Kidney epithelial cell (primary cell): ENCODE measurements at regions not wholly inside any gene's neighbourhood (a gene's known extent, or its start where the extent isn't known, plus 50 kb on each side); places are given as distances from the start of the nearest gene placed in this dataset.
"Not testable (repeated sequence)": the region's sequence is repeated elsewhere in the genome, so short reads cannot be mapped to it uniquely, and the experiment has no call there.

Source experiments
- DNase-seq: peaks from one replicate; pipeline ENCODE4 v3.0.0-alpha.2; 2010; ENCODE audit warnings: low read depth
- H3K27me3 ChIP-seq: 2 replicates; pipeline ENCODE4 v1.6.0; 2011; ENCODE audit warnings: low read length; ENCODE audit not compliant: control insufficient read depth, insufficient read depth
- H3K36me3 ChIP-seq: 2 replicates; pipeline ENCODE4 v1.5.1; 2011; ENCODE audit warnings: low read length; ENCODE audit not compliant: control insufficient read depth, insufficient read depth
- H3K4me3 ChIP-seq: 2 replicates; pipeline ENCODE4 v1.5.1; 2011; ENCODE audit warnings: low read depth, mild to moderate bottlenecking, control low read depth, low read length
- TF ChIP-seq, protein P1 (sequence below): IDR thresholded peaks from 2 replicates; pipeline ENCODE4 v1.5.1; 2011; ENCODE audit warnings: mild to moderate bottlenecking, moderate library complexity, low read length, control low read depth, inconsistent platforms; ENCODE audit not compliant: insufficient read depth, poor library complexity, severe bottlenecking

DNA sequence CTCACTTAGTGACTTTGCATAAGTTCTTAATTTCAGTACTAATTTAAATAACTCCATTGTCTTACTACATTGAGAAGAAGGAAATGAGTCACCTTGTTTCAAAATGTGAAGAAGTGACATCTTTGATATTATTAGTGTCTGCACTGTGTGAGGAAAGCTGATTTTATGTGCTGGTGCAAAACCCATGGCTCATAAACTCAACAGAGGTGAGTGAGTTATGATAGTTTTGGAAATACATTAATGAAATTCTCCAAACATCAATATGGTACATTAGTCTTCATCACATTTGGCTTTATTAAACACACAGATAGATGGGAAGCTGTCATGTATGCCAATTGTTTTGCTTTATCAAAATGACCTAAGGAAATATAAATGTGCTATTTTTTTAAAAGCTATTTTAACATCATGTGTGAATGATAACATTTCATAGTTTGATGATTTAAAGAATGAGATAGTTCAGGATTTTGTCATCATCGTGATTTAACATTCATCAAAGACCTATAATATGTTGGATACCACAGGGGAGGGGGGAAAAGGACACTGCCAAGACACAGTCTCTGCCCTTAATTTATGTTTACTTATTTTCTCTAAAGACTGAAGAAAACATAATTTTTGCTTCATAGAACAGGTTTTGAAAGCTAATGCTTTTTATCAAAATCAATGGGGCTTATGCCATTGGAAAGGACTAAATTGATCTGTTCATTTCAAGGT is 902.3 kb upstream of the SLITRK1 start:
- TF ChIP-seq, protein P1, sequence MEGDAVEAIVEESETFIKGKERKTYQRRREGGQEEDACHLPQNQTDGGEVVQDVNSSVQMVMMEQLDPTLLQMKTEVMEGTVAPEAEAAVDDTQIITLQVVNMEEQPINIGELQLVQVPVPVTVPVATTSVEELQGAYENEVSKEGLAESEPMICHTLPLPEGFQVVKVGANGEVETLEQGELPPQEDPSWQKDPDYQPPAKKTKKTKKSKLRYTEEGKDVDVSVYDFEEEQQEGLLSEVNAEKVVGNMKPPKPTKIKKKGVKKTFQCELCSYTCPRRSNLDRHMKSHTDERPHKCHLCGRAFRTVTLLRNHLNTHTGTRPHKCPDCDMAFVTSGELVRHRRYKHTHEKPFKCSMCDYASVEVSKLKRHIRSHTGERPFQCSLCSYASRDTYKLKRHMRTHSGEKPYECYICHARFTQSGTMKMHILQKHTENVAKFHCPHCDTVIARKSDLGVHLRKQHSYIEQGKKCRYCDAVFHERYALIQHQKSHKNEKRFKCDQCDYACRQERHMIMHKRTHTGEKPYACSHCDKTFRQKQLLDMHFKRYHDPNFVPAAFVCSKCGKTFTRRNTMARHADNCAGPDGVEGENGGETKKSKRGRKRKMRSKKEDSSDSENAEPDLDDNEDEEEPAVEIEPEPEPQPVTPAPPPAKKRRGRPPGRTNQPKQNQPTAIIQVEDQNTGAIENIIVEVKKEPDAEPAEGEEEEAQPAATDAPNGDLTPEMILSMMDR, result no peak
- DNase-seq, result no peak
- Histone ChIP-seq H3K36me3 (no peaks in the 10 kb centered on the region), H3K27me3 (no peaks in the 10 kb centered on the region), H3K4me3 (no peak overlapping the region)

DNA sequence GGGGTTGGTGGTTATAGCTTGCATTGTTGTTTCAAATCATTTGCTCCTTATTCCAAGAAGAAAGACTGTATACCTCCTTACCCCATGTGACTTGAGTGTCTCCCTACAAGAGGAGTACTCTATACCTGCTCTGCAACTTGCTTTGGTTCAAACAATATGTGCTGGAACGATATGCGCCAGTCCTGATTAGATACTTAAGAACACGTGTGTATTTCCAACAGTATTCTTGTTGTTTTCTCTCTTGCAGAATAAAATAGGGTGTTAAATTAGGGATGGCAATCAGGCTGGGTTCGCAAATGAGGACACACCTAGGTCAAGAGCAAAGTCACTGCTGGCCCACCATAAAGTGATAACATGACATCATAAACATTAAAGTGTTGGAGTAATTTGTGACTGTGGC is 895.0 kb upstream of the SLITRK1 start:
- DNase-seq, result no peak
- Histone ChIP-seq H3K4me3 (no peak overlapping the region), H3K27me3 (no peaks in the 10 kb centered on the region), H3K36me3 (no peaks in the 10 kb centered on the region)
- TF ChIP-seq, protein P1, result no peak

DNA sequence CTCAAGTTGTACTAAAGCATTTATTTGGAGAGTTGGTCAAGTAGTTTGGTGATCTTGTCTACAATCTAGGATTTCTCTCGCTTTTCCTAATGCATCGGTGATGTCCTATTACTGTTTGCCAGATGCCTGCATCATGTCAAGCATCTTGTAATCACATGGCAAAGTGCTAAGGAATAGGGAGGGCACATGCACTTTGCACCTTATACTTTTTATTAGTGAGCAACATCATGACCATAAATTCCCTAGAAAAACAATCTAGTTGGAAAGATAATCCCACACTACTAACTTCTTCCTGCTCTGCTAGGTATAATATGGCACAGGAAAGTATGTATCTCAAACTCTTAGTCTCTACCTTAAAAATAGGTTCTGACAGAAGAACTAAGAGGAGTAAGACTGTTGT is 894.3 kb upstream of the SLITRK1 start:
- H3K36me3 ChIP-seq, result no peaks in the 10 kb centered on the region
- DNase-seq, result no peak
- H3K27me3 ChIP-seq, result no peaks in the 10 kb centered on the region
- TF ChIP-seq, protein P1, result no peak
- H3K4me3 ChIP-seq, result no peak overlapping the region

DNA sequence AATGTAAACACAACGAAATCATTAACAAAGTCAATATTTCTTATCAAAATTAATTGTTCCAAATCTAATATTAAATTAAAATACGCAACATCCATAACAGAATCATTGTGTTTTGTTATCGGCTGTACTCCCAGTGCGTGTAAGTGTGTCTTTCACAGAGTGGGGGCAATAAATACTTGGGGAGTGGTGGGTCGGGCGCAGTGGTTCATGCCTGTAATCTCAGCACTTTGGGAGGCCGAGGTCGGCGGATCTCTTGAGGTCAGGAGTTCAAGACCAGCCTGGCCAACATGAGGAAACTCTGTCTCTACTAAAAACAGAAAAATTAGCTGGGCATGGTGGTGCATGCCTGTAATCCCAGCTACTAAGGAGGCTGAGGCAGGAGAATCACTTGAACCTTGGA is 893.6 kb upstream of the SLITRK1 start:
- not testable (repeated sequence) for H3K36me3 ChIP-seq, H3K4me3 ChIP-seq, DNase-seq, H3K27me3 ChIP-seq

DNA sequence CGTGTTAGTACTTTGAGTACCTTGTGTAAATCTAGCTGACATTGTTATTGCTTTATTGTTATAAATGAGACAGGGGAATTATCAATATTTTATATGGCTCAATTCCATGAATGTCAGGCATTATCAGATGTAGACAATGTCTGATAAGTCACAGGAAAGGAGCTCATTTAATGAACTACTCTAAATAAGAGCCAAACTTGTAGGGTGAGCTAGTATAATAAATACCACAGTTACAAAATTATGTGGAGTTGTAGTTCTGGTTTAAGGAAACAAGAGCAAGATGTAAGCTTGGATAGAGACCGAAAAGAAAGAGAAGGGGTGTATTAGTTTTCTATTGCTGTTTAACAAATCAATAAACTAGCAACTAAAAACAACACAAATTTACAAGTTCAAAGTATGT is 891.8 kb upstream of the SLITRK1 start:
- DNase-seq, result no peak
- Histone ChIP-seq H3K36me3 (no peaks in the 10 kb centered on the region), H3K27me3 (no peaks in the 10 kb centered on the region), H3K4me3 (no peak overlapping the region)
- TF ChIP-seq, protein P1, result no peak

DNA sequence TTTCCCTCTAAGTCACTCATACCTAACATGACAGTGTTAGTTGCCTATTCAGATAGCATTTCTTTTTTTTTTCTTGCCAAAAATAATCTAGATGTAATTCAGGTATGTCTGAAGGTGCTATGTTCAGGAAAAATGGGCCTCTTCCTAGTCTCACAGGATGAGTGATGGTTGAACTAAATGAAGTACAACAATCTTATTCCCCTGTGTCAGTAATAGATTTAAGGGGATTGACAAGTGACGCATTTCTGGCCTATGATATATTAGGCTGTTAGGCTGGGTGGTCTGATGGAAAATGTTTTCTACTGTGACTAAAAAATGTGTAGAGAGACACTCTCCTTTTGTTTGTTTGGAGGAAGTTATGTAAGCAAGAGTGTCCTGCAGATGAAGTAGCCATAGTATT is 878.7 kb upstream of the SLITRK1 start:
- H3K4me3 ChIP-seq, result no peak overlapping the region
- no peaks in the 10 kb centered on the region for H3K27me3 ChIP-seq
- TF ChIP-seq, protein P1, result no peak
- DNase-seq, result no peak
- no peaks in the 10 kb centered on the region for H3K36me3 ChIP-seq
